ENCODE measurements at regions not wholly inside any gene's neighbourhood (a gene's known extent, or its start where the extent isn't known, plus 50 kb on each side); places are given as distances from the start of the nearest gene placed in this dataset.

DNA sequence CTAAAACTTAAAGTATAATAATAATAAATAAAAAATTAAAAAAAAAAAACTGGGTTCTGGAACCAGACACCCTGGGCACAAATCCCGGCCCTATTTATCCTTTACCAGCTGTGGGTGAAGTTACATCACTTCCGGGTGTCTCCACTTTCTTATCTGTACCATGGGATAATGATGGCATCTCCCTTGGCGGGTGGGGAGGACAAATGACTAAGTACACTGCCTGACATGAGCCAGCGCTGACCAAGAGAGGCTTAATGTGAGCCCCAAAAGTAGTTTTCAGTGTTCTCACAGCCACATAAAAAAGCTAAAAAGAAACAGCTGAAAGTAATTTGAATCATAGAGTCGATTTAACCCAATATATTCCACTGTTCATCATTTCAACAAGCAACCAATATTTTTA lies 424.9 kb downstream of the SOX9 start:
- Histone ChIP-seq H3K27me3 (replicated peaks; ENCODE audit: control insufficient read depth, insufficient read depth, low read length) (no peaks in the 10 kb centered on the region), H3K4me3 (replicated peaks; ENCODE audit: low read depth, low read length) (no peak overlapping the region), H3K36me3 (ENCODE audit: control insufficient read depth, insufficient read depth, low read length) (no peaks in the 10 kb centered on the region)
- TF ChIP-seq, protein P1, sequence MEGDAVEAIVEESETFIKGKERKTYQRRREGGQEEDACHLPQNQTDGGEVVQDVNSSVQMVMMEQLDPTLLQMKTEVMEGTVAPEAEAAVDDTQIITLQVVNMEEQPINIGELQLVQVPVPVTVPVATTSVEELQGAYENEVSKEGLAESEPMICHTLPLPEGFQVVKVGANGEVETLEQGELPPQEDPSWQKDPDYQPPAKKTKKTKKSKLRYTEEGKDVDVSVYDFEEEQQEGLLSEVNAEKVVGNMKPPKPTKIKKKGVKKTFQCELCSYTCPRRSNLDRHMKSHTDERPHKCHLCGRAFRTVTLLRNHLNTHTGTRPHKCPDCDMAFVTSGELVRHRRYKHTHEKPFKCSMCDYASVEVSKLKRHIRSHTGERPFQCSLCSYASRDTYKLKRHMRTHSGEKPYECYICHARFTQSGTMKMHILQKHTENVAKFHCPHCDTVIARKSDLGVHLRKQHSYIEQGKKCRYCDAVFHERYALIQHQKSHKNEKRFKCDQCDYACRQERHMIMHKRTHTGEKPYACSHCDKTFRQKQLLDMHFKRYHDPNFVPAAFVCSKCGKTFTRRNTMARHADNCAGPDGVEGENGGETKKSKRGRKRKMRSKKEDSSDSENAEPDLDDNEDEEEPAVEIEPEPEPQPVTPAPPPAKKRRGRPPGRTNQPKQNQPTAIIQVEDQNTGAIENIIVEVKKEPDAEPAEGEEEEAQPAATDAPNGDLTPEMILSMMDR (IDR thresholded peaks at IDR 0.05; ENCODE audit: insufficient read depth, low read length, poor library complexity, severe bottlenecking) = no peak
- no peak for DNase-seq (ENCODE audit: extremely low read depth, insufficient read length)

DNA sequence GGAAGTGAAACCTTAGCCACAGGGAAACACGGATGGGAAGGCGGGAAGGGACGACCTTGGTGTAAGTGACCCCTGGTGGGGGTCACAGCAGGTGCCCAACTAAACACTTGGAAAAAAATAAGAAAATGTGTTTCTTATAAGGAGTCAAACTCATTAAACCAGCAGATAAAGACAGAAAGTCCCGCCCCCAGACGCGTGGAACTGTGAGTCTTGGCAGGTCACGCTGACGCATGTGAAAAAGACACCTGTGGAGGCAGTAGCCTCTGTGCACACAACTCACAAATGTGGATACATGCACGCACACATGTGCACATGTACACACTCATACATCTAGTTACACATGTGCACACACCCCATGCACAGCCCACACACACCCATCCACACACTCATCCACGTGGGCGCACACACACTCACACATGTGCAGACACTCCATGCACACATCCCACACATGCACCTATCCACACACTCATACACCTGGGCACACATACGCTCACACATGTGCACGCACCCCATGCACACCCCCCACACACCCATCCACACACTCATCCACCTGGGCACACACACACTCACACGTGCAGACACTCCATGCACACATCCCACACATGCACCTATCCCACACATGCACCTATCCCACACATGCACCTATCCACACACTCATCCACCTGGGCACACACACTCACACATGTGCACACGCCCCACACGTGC lies 432.4 kb downstream of the SOX9 start:
- H3K4me3 ChIP-seq (replicated peaks; ENCODE audit: low read depth, low read length) = no peak overlapping the region
- no peak for DNase-seq (ENCODE audit: extremely low read depth, insufficient read length)
- TF ChIP-seq, protein P1 (IDR thresholded peaks at IDR 0.05; ENCODE audit: insufficient read depth, low read length, poor library complexity, severe bottlenecking) = no peak
- H3K27me3 ChIP-seq (replicated peaks; ENCODE audit: control insufficient read depth, insufficient read depth, low read length) = no peaks in the 10 kb centered on the region
- no peaks in the 10 kb centered on the region for H3K36me3 ChIP-seq (ENCODE audit: control insufficient read depth, insufficient read depth, low read length)

DNA sequence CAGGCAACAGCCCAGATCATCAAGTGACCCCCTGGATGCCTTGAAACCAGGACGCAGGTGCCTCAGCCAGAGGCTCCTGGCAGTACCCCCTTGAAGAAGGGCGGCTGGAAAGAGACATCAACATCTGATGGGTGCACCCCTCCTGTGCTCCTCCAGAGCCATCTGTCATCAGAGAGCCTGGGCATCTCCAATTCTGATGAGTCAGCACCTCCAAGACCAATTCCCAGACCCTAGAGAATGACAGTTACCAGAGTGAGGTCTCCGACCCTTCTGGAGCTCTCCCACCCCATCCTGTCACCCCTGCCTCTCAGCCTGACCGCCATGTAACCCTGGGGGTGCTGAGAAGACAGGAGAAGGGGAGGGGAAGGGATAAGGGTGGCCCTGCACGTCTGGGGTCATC lies 433.7 kb downstream of the SOX9 start:
- no peak for DNase-seq (ENCODE audit: extremely low read depth, insufficient read length)
- TF ChIP-seq, protein P1 (IDR thresholded peaks at IDR 0.05; ENCODE audit: insufficient read depth, low read length, poor library complexity, severe bottlenecking) = no peak
- no peak overlapping the region for H3K4me3 ChIP-seq (replicated peaks; ENCODE audit: low read depth, low read length)
- H3K36me3 ChIP-seq (ENCODE audit: control insufficient read depth, insufficient read depth, low read length) = no peaks in the 10 kb centered on the region
- H3K27me3 ChIP-seq (replicated peaks; ENCODE audit: control insufficient read depth, insufficient read depth, low read length) = no peaks in the 10 kb centered on the region

GRCh38 chr17:72555052-72555451 lies 434.2 kb downstream of the SOX9 start:
- Histone ChIP-seq H3K36me3 (ENCODE audit: control insufficient read depth, insufficient read depth, low read length) (no peaks in the 10 kb centered on the region), H3K4me3 (replicated peaks; ENCODE audit: low read depth, low read length) (no peak overlapping the region), H3K27me3 (replicated peaks; ENCODE audit: control insufficient read depth, insufficient read depth, low read length) (no peaks in the 10 kb centered on the region)
- DNase-seq (ENCODE audit: extremely low read depth, insufficient read length) = no peak
- TF ChIP-seq, protein P1 (IDR thresholded peaks at IDR 0.05; ENCODE audit: insufficient read depth, low read length, poor library complexity, severe bottlenecking) = no peak

DNA sequence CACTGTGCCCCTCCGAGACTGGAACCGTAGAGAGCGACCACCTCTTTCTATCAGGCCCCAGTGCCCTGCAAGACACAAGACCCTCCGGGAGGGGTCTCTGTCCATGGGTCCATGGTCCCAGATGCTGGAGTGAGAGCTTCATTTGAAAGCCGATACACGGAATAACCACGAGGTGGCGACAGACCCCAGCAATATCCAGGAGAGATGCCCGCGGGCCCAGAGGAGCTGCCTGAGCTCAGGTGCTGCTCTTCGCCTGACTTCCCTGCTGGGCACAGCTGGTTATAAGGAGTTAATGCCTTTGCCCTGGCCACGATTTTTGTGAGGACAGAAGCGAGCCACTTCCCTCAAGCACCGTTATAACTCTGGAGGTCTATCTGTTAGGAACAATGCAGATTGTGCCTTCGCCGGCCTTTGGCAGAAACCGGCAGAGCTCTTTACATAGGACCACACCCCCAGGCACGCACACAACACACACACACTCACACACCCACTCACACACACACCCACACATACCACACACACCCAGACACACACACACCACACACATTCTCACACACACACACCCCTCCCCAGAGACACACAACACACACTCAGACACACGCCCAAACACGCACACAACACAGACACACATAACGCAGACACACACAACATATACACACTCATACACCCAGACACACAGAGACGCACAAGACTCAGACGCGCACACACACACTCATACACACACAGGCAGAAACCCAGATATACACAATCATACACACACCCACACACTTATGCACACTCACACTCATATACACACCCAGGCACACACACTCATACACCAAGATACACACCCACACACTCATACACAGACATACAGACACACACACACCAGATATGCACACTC lies 436.4 kb downstream of the SOX9 start:
- DNase-seq (ENCODE audit: extremely low read depth, insufficient read length) = peak; percentile 22
- Histone ChIP-seq H3K36me3 (ENCODE audit: control insufficient read depth, insufficient read depth, low read length) (no peaks in the 10 kb centered on the region), H3K4me3 (replicated peaks; ENCODE audit: low read depth, low read length) (no peak overlapping the region), H3K27me3 (replicated peaks; ENCODE audit: control insufficient read depth, insufficient read depth, low read length) (no peaks in the 10 kb centered on the region)
- TF ChIP-seq, protein P1 (IDR thresholded peaks at IDR 0.05; ENCODE audit: insufficient read depth, low read length, poor library complexity, severe bottlenecking) = peak; percentile 84

All from GM06990 (cell line).